HG03342 (cell line): ENCODE measurements at regions not wholly inside any gene's neighbourhood (a gene's known extent, or its start where the extent isn't known, plus 50 kb on each side); places are given as distances from the start of the nearest gene placed in this dataset.

Source experiments
- ATAC-seq: cut with Tn5 transposase; IDR thresholded peaks from one replicate; pipeline ENCODE4 v1.9.1; 2021; ENCODE audit warnings: mild to moderate bottlenecking, moderate library complexity; ENCODE audit not compliant: unreplicated experiment

- ATAC-seq, result no peak
Measured at GRCh38 chr2:71895320-71896161, 252.1 kb downstream of the CYP26B1 start.

DNA sequence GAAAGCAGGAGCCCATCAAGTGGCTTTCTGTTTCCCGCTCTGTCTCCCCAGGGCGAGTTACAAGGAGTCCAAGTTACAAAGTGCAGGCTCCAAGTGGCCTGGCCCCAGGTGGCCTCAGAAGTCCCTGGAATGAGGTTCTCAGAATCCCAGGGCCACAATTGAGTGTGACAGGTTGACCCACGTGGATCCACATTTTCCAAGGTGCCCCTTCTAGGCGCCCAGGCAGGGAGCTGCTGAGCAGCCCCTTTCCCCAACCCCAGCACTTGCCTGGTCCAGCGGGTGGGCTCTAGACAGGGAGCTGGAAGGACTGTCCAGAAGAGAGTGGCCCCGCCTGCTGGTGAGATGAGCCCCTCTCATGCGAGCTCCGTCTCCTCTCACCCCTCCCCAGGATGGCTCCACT lies 253.4 kb downstream of the CYP26B1 start:
- no peak for ATAC-seq

GRCh38 chr2:71893646-71894045 lies 254.0 kb downstream of the CYP26B1 start:
- ATAC-seq, result no peak

GRCh38 chr2:71892896-71893295 lies 254.8 kb downstream of the CYP26B1 start:
- no peak for ATAC-seq

GRCh38 chr2:71892423-71892730 lies 255.3 kb downstream of the CYP26B1 start:
- no peak for ATAC-seq

- no peak for ATAC-seq
Measured at GRCh38 chr2:71891719-71892422, 255.8 kb downstream of the CYP26B1 start.

DNA sequence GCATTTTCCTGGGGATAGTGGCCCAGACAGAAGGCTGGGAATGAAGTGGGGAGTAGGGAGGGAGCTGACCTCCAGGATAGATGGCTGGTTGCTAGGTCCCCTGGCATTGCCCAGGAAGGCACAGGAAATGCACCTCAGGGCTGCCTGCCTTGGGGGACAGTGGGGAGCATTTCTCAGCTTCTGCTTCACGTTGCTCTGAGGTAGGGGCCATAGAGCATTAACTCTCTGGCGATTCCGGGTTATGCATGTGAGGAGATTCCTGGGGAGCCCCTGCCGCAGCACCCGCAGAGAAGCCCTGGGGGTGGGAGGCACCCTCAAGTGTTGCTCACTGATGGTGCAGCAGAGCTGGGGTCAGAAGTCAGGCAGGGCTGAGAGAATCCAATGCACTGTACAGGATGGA lies 256.5 kb downstream of the CYP26B1 start:
- no peak for ATAC-seq

- ATAC-seq, result no peak
Measured at GRCh38 chr2:71889759-71890684, 257.6 kb downstream of the CYP26B1 start.

DNA sequence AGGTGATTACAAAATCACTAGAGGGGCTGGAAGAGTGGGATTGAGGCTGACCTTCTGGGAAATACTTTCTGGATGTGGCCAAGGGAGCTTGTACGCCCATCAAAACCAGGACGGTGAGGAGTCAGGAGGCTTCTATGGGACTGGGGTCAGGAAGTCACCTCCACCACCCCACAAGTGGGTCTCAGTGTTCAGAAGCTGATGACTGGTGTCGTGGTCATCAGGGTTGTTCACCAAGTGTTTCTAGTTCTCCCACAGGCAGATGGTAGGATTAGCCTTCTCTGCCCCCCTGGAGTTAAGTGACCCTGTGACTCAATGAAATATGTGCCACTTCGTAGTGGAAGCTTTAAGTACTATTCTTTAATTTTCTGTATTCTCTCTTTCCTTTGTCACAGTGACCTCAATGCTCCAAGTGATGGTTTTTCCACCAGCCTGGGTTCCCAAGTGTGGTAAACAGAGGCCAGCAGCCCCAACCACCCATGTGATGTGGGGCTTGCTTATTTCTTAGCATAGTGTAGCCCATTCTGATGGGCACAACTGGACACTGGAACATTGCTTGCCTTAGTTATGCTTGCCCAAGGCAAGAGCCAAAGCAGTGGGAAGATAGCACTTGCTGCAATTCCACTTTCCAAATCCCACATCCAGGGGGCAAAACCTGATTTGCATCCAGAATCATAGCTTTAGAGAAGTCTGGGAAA lies 258.8 kb downstream of the CYP26B1 start:
- ATAC-seq, result no peak

DNA sequence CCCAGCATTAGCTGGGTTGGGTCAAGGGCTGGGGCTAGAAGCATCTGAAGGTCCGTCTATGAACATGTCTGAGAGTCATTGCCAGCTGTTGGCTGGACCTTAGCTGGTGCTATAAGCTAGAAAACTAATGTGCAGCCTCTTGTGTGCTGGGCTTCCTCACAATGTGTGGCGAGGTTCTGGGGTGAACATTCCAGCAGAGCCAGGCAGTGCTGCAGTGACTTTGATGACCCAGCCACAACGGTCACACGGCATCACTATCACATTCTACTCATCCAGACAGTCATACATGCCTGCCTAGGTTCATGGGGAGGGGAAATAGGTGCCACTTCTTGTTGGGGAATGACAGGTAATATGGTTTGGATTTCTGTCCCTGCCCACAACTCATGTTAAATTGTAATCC lies 260.5 kb downstream of the CYP26B1 start:
- no peak for ATAC-seq

GRCh38 chr2:71886241-71886640 lies 261.4 kb downstream of the CYP26B1 start:
- no peak for ATAC-seq

DNA sequence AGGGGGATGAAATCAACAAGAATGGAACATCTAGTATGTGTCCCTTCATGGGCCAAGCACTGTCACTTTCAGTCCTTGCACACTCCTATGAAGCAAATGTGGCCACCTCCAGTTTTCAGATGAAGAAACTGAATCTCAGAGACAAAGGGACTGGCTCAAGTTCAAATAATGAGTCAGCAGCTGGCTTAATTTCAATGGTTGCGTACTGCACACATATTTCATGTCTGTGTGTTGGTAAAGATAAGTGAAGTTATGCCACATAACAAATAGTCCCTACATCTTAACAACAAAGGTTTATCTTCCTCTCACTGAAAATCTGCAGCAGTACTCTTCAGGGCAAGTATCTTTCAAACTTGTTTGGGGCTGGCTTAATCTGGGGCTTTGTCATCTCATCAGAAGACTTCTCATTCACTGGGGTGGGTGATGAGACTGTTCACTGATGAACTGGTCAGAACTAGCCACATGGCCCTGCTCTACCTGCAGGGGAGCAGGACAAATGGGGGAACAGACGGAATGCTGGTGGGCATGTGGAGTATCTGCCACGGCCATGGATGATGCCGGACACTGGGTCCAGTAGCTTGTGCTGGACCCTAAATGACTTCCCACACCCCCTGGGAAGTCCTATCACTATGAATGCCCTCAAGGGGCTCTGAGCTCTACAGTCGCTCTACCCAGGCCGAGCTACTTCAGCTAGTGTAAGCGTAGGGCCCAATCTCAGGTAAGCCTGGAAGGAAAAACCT lies 263.2 kb downstream of the CYP26B1 start:
- ATAC-seq, result no peak

- ATAC-seq, result no peak
Measured at GRCh38 chr2:71882949-71883472, 264.7 kb downstream of the CYP26B1 start.

DNA sequence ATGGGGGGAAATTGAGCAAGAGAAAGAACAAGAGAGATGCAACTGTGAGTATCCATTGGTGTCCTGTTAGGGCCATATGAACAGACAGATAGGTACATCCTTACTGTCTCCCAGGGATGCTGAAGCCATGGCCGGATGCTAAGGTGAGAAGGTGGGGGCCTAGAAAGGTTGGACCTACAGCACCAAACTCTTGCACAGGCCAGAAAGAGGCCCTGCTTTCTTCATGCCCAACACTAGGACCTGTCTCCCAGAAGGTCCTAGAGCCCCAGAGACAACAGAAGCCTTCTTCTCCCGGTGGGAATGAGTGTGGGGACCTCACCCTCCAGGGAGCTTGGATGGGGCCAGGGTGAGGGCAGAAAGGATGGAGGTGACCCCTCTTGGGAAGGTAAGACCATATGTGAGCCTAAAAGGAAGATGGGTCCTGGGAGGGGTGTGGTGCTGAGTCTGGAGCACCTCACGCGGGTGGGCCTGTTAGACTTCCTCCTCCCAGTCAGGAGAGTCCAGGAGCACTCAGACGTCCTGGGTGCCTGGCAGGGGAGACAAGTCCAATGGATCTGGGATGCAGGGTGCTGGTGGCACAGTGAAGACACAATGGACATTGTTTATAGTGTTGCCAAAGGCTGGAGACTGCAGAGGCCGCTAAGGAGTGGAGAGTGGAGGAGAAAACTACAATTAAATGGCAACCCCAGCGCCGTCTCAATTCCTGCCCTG lies 265.3 kb downstream of the CYP26B1 start:
- no peak for ATAC-seq

DNA sequence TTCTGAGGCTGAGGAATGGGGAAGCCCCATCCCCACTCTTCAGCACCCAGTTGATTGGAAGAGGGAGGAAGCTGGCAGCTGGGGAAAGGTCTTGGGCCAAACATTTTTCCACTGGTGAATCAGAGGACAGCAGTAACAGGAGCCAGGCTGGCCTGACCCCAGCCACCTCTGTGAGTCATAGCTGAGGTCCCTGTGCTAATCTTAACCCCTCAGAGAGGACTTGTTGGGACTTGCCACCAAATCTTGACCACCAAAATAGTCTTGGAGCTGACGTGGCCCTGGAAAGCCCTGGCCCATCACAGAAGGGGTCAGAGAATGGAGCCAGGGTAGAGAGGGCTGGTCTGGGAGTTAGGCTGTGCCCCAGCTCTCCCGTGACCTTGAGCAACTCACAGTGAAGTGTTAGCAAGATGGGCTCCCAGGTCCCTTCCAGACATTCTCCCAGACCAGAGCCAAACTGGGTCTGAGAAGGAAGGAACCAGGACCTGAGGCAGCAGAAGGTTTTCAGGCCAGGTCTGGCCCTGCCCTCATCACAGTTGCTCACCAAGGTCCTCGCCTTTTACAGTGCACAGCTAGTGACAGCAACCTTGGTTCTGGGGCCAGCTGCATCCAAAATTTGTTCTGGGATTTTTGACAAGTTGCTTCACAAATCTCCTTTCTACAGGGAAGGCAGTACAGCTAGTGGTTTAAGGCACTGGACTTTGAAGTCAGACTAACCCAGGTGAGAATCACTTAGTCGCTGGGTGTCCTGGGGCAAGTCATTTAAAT lies 266.6 kb downstream of the CYP26B1 start:
- no peak for ATAC-seq

- ATAC-seq, result no peak
Measured at GRCh38 chr2:71880287-71880686, 267.4 kb downstream of the CYP26B1 start.

GRCh38 chr2:71879509-71880184 lies 268.0 kb downstream of the CYP26B1 start:
- no peak for ATAC-seq
